ENCODE measurements at regions not wholly inside any gene's neighbourhood (a gene's known extent, or its start where the extent isn't known, plus 50 kb on each side); places are given as distances from the start of the nearest gene placed in this dataset.

DNA sequence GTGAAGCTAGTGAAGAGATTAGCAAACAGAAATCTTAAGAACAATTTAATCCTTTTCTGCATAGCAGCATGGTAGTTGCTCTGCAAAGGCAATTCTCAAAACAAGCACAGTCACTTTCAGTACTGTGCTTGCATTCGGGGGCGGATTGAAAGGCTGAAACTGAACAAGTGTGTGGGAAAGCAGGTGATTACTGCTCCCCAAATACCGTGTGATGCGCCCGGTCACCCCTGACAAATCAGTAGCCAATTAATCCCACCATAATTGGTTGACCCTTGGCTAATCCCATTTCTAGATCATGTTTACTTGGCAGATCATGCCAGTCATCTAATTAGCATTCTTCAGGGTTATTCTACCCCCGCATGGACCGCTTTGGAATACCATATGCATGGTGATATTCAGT is 76.5 kb upstream of the ADRB1 start:
- intact Hi-C loops (cut with DNase I) = no loop called here
- DNase-seq (no peak), ATAC-seq (no peak)
- H3K9me3 ChIP-seq = no peaks in the 10 kb centered on the region
- TF ChIP-seq, protein P1, sequence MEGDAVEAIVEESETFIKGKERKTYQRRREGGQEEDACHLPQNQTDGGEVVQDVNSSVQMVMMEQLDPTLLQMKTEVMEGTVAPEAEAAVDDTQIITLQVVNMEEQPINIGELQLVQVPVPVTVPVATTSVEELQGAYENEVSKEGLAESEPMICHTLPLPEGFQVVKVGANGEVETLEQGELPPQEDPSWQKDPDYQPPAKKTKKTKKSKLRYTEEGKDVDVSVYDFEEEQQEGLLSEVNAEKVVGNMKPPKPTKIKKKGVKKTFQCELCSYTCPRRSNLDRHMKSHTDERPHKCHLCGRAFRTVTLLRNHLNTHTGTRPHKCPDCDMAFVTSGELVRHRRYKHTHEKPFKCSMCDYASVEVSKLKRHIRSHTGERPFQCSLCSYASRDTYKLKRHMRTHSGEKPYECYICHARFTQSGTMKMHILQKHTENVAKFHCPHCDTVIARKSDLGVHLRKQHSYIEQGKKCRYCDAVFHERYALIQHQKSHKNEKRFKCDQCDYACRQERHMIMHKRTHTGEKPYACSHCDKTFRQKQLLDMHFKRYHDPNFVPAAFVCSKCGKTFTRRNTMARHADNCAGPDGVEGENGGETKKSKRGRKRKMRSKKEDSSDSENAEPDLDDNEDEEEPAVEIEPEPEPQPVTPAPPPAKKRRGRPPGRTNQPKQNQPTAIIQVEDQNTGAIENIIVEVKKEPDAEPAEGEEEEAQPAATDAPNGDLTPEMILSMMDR (IDR thresholded peaks at IDR 0.05) = no peak
- peaks cover 0 to 21% (median 0%) of the 10 kb centered on the region in 9 donors for H3K4me1 ChIP-seq
- H3K4me3 ChIP-seq = no peak overlapping the region
- H3K36me3 ChIP-seq = no peaks in the 10 kb centered on the region
- H3K27me3 ChIP-seq = no peaks in the 10 kb centered on the region
- 85 to 91% methylated on average over 7 of the region's 7 CpGs for WGBS, 2 donors
- H3K27ac ChIP-seq = no peak overlapping the region

DNA sequence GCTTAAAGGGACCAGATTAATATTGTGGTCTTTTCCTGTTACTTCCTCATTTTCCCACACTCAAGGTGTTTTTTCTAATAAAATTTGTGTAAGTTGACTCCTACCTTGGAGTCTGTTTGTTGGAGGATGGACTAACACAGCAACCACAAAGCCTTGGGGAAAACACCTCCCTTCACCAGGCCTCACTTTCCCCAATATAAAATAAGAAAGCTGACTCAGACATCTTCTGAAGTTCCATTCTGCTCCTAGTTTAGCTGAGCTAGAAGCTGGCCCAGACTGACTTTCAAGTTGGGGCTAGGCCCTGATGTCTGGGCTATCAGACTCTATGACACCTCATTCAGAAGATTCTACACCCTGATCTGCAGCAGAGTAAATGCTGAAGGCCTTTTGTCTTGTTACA is 73.0 kb upstream of the ADRB1 start:
- H3K27ac ChIP-seq = no peak overlapping the region
- no peak for ATAC-seq

GRCh38 chr10:113971349-113971973 is 72.2 kb upstream of the ADRB1 start:
- TF ChIP-seq, protein P1 (IDR thresholded peaks at IDR 0.05) = no peak
- H3K4me3 ChIP-seq = no peak overlapping the region
- ATAC-seq = no peak
- H3K36me3 ChIP-seq = no peaks in the 10 kb centered on the region
- DNase-seq = no peak
- intact Hi-C loops (cut with DNase I) = no loop called here
- H3K4me1 ChIP-seq = no peaks in the 10 kb centered on the region
- no peaks in the 10 kb centered on the region for H3K27me3 ChIP-seq
- WGBS, 2 donors = 90 to 92% methylated on average over 3 of the region's 3 CpGs
- H3K9me3 ChIP-seq = no peaks in the 10 kb centered on the region
- H3K27ac ChIP-seq = no peak overlapping the region

More for the DNA sequence above, 73.0 kb upstream of the ADRB1 start:
- H3K36me3 ChIP-seq = no peaks in the 10 kb centered on the region
- intact Hi-C loops (cut with DNase I) = no loop called here
- DNase-seq = no peak
- no peaks in the 10 kb centered on the region for H3K27me3 ChIP-seq
- H3K4me1 ChIP-seq = peaks cover 0 to 5% (median 0%) of the 10 kb centered on the region in 9 donors
- TF ChIP-seq, protein P1 (IDR thresholded peaks at IDR 0.05) = no peak
- H3K9me3 ChIP-seq = no peaks in the 10 kb centered on the region
- H3K4me3 ChIP-seq = no peak overlapping the region

DNA sequence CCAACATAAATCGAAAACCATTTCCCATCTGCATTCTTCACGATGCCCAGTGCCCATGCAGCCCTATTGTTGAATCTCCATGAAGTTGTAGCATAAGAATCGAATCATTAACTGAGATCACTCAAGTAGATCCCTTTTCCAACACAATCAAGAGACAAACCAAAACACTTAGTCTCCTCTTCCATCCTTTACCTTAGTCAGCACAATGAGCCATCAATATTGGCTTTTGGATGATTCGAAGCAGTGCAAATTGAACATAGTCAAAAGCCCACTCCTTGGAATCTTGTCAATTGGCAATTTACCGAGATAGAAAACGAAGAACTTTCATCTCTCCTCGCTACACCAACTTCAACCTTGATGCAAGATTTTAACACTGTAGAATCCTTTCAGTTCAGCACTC is 66.5 kb upstream of the ADRB1 start:
- peaks cover 0 to 15% (median 7%) of the 10 kb centered on the region in 9 donors for H3K4me1 ChIP-seq
- no peak for ATAC-seq
- H3K36me3 ChIP-seq = no peaks in the 10 kb centered on the region
- no peak overlapping the region for H3K4me3 ChIP-seq
- H3K27me3 ChIP-seq = no peaks in the 10 kb centered on the region
- TF ChIP-seq, protein P1 (IDR thresholded peaks at IDR 0.05) = no peak
- 95 to 96% methylated on average over 7 of the region's 7 CpGs for WGBS, 2 donors
- intact Hi-C loops (cut with DNase I) = no loop called here
- no peak for DNase-seq
- no peaks in the 10 kb centered on the region for H3K9me3 ChIP-seq
- H3K27ac ChIP-seq = no peak overlapping the region
